WTC11 (cell line): ENCODE measurements at regions not wholly inside any gene's neighbourhood (a gene's known extent, or its start where the extent isn't known, plus 50 kb on each side); places are given as distances from the start of the nearest gene placed in this dataset.

Experiments used
- CREB1 ChIP-seq: sonication (generic); formaldehyde crosslinking; IDR thresholded peaks from 2 replicates; pipeline ENCODE4 v1.8.0; 2023; ENCODE audit warnings: mild to moderate bottlenecking, missing genetic modification reagents
- KAT7 ChIP-seq: sonication (generic); formaldehyde crosslinking; IDR thresholded peaks from 2 replicates; pipeline ENCODE4 v1.8.1; 2023; ENCODE audit warnings: missing genetic modification reagents, mild to moderate bottlenecking, borderline replicate concordance
- NFYB ChIP-seq: sonication (generic); formaldehyde crosslinking; conservative IDR thresholded peaks from 2 replicates; pipeline ENCODE4 v1.8.0; 2022; ENCODE audit warnings: low read depth, missing genetic modification reagents
- NR3C1 ChIP-seq: sonication (generic); formaldehyde crosslinking; conservative IDR thresholded peaks from 2 replicates; pipeline ENCODE4 v1.8.1; 2023; ENCODE audit warnings: low read depth, mild to moderate bottlenecking, missing genetic modification reagents
- TF ChIP-seq, protein P1 (sequence below): sonication (generic); formaldehyde crosslinking; IDR thresholded peaks from 2 replicates; pipeline ENCODE4 v1.8.1; 2023; ENCODE audit warnings: mild to moderate bottlenecking, missing genetic modification reagents, moderate library complexity
- TF ChIP-seq, protein P2 (sequence below): fragments of 200-600 bp; IDR thresholded peaks from 2 replicates; pipeline ENCODE4 v1.8.0; 2022; ENCODE audit warnings: antibody characterized with exemption
- TF ChIP-seq, protein P3 (sequence below): sonication (generic); formaldehyde crosslinking; conservative IDR thresholded peaks from 2 replicates; pipeline ENCODE4 v1.8.1; 2022; ENCODE audit warnings: mild to moderate bottlenecking, missing genetic modification reagents
- TF ChIP-seq, protein P4 (sequence below): fragments of 250-450 bp; sonication (Bioruptor Pico); IDR thresholded peaks from 2 replicates; pipeline ENCODE4 v1.8.0; 2021; ENCODE audit warnings: mild to moderate bottlenecking
- TF ChIP-seq, protein P5 (sequence below): fragments of 250-450 bp; sonication (Bioruptor Pico); IDR thresholded peaks from 2 replicates; pipeline ENCODE4 v1.9.0; 2021; ENCODE audit warnings: mild to moderate bottlenecking, borderline replicate concordance
- TF ChIP-seq, protein P6 (sequence below): sonication (generic); formaldehyde crosslinking; IDR thresholded peaks from 2 replicates; pipeline ENCODE4 v1.8.1; 2022; ENCODE audit warnings: mild to moderate bottlenecking, missing genetic modification reagents, moderate library complexity, borderline replicate concordance
- TF ChIP-seq, protein P7 (sequence below): sonication (generic); formaldehyde crosslinking; IDR thresholded peaks from 2 replicates; pipeline ENCODE4 v1.8.0; 2022; ENCODE audit warnings: mild to moderate bottlenecking, missing genetic modification reagents
- TF ChIP-seq, protein P8 (sequence below): sonication (generic); formaldehyde crosslinking; IDR thresholded peaks from 2 replicates; pipeline ENCODE4 v1.8.0; 2023; ENCODE audit warnings: mild to moderate bottlenecking, missing genetic modification reagents
- TF ChIP-seq, protein P9 (sequence below): sonication (generic); formaldehyde crosslinking; IDR thresholded peaks from 2 replicates; pipeline ENCODE4 v1.8.1; 2022; ENCODE audit warnings: missing genetic modification reagents, borderline replicate concordance

DNA sequence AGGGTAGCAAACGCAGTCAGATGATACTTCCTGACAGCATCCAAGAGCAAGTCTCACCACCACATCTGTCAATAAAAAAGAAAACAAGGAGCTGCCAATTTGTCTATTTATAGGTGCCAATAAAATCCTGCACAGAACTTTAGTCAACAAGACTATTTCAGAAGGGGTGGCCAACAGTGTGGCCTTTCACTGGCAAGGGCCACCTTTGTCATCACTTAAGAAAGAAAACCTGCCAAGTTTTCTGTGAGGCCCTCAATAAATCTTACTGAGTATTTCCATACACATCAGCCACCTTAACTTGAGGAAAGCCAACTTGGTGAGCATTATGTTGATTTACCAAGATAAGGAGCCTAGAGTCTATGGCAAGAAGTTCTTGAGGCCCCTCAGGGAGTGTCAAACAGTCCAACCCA, 312.3 kb downstream of the ENC1 start:
- TF ChIP-seq, protein P1, sequence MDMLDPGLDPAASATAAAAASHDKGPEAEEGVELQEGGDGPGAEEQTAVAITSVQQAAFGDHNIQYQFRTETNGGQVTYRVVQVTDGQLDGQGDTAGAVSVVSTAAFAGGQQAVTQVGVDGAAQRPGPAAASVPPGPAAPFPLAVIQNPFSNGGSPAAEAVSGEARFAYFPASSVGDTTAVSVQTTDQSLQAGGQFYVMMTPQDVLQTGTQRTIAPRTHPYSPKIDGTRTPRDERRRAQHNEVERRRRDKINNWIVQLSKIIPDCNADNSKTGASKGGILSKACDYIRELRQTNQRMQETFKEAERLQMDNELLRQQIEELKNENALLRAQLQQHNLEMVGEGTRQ (CRISPR knock-in tag) = no peak
- TF ChIP-seq, protein P2, sequence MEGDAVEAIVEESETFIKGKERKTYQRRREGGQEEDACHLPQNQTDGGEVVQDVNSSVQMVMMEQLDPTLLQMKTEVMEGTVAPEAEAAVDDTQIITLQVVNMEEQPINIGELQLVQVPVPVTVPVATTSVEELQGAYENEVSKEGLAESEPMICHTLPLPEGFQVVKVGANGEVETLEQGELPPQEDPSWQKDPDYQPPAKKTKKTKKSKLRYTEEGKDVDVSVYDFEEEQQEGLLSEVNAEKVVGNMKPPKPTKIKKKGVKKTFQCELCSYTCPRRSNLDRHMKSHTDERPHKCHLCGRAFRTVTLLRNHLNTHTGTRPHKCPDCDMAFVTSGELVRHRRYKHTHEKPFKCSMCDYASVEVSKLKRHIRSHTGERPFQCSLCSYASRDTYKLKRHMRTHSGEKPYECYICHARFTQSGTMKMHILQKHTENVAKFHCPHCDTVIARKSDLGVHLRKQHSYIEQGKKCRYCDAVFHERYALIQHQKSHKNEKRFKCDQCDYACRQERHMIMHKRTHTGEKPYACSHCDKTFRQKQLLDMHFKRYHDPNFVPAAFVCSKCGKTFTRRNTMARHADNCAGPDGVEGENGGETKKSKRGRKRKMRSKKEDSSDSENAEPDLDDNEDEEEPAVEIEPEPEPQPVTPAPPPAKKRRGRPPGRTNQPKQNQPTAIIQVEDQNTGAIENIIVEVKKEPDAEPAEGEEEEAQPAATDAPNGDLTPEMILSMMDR = no peak
- TF ChIP-seq, protein P3, sequence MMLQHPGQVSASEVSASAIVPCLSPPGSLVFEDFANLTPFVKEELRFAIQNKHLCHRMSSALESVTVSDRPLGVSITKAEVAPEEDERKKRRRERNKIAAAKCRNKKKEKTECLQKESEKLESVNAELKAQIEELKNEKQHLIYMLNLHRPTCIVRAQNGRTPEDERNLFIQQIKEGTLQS (CRISPR knock-in tag) = no peak
- TF ChIP-seq, protein P4, sequence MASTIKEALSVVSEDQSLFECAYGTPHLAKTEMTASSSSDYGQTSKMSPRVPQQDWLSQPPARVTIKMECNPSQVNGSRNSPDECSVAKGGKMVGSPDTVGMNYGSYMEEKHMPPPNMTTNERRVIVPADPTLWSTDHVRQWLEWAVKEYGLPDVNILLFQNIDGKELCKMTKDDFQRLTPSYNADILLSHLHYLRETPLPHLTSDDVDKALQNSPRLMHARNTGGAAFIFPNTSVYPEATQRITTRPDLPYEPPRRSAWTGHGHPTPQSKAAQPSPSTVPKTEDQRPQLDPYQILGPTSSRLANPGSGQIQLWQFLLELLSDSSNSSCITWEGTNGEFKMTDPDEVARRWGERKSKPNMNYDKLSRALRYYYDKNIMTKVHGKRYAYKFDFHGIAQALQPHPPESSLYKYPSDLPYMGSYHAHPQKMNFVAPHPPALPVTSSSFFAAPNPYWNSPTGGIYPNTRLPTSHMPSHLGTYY (CRISPR knock-in tag) = no peak
- TF ChIP-seq, protein P5, sequence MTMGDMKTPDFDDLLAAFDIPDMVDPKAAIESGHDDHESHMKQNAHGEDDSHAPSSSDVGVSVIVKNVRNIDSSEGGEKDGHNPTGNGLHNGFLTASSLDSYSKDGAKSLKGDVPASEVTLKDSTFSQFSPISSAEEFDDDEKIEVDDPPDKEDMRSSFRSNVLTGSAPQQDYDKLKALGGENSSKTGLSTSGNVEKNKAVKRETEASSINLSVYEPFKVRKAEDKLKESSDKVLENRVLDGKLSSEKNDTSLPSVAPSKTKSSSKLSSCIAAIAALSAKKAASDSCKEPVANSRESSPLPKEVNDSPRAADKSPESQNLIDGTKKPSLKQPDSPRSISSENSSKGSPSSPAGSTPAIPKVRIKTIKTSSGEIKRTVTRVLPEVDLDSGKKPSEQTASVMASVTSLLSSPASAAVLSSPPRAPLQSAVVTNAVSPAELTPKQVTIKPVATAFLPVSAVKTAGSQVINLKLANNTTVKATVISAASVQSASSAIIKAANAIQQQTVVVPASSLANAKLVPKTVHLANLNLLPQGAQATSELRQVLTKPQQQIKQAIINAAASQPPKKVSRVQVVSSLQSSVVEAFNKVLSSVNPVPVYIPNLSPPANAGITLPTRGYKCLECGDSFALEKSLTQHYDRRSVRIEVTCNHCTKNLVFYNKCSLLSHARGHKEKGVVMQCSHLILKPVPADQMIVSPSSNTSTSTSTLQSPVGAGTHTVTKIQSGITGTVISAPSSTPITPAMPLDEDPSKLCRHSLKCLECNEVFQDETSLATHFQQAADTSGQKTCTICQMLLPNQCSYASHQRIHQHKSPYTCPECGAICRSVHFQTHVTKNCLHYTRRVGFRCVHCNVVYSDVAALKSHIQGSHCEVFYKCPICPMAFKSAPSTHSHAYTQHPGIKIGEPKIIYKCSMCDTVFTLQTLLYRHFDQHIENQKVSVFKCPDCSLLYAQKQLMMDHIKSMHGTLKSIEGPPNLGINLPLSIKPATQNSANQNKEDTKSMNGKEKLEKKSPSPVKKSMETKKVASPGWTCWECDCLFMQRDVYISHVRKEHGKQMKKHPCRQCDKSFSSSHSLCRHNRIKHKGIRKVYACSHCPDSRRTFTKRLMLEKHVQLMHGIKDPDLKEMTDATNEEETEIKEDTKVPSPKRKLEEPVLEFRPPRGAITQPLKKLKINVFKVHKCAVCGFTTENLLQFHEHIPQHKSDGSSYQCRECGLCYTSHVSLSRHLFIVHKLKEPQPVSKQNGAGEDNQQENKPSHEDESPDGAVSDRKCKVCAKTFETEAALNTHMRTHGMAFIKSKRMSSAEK (CRISPR knock-in tag) = no peak
- TF ChIP-seq, protein P6, sequence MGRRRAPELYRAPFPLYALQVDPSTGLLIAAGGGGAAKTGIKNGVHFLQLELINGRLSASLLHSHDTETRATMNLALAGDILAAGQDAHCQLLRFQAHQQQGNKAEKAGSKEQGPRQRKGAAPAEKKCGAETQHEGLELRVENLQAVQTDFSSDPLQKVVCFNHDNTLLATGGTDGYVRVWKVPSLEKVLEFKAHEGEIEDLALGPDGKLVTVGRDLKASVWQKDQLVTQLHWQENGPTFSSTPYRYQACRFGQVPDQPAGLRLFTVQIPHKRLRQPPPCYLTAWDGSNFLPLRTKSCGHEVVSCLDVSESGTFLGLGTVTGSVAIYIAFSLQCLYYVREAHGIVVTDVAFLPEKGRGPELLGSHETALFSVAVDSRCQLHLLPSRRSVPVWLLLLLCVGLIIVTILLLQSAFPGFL (CRISPR knock-in tag) = no peak
- TF ChIP-seq, protein P7, sequence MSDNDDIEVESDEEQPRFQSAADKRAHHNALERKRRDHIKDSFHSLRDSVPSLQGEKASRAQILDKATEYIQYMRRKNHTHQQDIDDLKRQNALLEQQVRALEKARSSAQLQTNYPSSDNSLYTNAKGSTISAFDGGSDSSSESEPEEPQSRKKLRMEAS (CRISPR knock-in tag) = no peak
- TF ChIP-seq NR3C1 = no peak
- no peak for TF ChIP-seq CREB1 (CRISPR knock-in tag)
- TF ChIP-seq KAT7 (CRISPR knock-in tag) = no peak
- TF ChIP-seq, protein P8, sequence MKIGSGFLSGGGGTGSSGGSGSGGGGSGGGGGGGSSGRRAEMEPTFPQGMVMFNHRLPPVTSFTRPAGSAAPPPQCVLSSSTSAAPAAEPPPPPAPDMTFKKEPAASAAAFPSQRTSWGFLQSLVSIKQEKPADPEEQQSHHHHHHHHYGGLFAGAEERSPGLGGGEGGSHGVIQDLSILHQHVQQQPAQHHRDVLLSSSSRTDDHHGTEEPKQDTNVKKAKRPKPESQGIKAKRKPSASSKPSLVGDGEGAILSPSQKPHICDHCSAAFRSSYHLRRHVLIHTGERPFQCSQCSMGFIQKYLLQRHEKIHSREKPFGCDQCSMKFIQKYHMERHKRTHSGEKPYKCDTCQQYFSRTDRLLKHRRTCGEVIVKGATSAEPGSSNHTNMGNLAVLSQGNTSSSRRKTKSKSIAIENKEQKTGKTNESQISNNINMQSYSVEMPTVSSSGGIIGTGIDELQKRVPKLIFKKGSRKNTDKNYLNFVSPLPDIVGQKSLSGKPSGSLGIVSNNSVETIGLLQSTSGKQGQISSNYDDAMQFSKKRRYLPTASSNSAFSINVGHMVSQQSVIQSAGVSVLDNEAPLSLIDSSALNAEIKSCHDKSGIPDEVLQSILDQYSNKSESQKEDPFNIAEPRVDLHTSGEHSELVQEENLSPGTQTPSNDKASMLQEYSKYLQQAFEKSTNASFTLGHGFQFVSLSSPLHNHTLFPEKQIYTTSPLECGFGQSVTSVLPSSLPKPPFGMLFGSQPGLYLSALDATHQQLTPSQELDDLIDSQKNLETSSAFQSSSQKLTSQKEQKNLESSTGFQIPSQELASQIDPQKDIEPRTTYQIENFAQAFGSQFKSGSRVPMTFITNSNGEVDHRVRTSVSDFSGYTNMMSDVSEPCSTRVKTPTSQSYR (CRISPR knock-in tag) = no peak
- TF ChIP-seq, protein P9, sequence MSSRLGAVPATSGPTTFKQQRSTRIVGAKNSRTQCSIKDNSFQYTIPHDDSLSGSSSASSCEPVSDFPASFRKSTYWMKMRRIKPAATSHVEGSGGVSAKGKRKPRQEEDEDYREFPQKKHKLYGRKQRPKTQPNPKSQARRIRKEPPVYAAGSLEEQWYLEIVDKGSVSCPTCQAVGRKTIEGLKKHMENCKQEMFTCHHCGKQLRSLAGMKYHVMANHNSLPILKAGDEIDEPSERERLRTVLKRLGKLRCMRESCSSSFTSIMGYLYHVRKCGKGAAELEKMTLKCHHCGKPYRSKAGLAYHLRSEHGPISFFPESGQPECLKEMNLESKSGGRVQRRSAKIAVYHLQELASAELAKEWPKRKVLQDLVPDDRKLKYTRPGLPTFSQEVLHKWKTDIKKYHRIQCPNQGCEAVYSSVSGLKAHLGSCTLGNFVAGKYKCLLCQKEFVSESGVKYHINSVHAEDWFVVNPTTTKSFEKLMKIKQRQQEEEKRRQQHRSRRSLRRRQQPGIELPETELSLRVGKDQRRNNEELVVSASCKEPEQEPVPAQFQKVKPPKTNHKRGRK (CRISPR knock-in tag) = no peak
- TF ChIP-seq NFYB (CRISPR knock-in tag) = no peak
